ENCODE measurements at regions not wholly inside any gene's neighbourhood (a gene's known extent, or its start where the extent isn't known, plus 50 kb on each side); places are given as distances from the start of the nearest gene placed in this dataset.

DNA sequence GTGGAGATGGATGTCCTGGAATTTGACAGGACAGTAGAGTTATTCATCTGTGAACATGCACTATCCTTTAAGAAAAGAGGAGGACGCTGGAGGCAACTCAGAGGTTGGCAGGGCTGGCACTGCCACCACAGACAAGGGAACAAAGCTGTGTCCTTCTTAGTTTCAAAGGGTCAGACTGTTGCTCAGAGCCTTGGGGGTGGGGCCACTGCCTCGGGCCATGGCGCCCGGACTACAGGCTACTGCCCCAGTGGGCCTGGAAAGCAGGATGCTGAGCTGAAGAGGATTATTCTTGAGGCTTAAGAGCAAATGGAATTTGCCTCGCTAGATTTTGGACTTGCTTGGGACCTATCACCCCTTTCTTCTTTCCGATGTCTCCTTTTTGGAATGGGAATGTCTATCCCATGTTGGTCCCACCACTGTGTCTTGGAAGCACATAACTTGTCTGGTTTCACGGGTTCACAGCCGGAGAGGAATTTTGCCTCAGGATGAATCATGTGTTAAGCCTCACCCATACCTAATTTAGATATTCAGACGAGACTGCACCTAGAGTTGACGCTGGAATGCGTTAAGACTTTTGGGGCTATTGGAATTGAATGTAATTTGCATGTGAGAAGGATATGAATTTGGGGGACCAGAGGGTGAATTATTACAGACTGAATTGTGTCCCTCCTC lies 114.8 kb upstream of the RFLNA start:
- no peak overlapping the region for H3K4me3 Mint-ChIP-seq
- Histone ChIP-seq H2BK12ac (ENCODE audit: insufficient read length, low read depth, low read length) (no peak overlapping the region), H3T11ph (ENCODE audit: low read length) (no peak overlapping the region), H2BK5ac (ENCODE audit: insufficient read length, low read length) (no peak overlapping the region), H3K4me1 (ENCODE audit: insufficient read depth, low read length) (peaks cover 5% of the 10 kb centered on the region; the same call in 1 of the 2 replicates), H4K5ac (ENCODE audit: insufficient read length, low read depth, low read length) (no peak overlapping the region), H3K79me2 (ENCODE audit: insufficient read depth, low read length) (no peaks in the 10 kb centered on the region), H3K18ac (ENCODE audit: insufficient read length, low read depth, low read length) (no peak overlapping the region), H3K27me3 (ENCODE audit: insufficient read depth, low read length) (no peaks in the 10 kb centered on the region), H2BK120ac (ENCODE audit: low read depth, low read length, poor library complexity, severe bottlenecking) (no peak overlapping the region), H3K56ac (ENCODE audit: insufficient read length, low read depth, low read length) (no peak overlapping the region), H3K14ac (ENCODE audit: insufficient read depth, low read length) (no peak overlapping the region), H3K9me3 (ENCODE audit: control insufficient read depth, low read depth, low read length) (no peaks in the 10 kb centered on the region), H3K23ac (ENCODE audit: insufficient read length, low read depth, low read length) (no peak overlapping the region), H4K20me1 (ENCODE audit: control insufficient read depth, insufficient read depth, insufficient read length) (no peaks in the 10 kb centered on the region), H2AK5ac (ENCODE audit: insufficient read length, low read length) (no peak overlapping the region), H3K4me2 (ENCODE audit: insufficient read depth, insufficient read length, low read length) (no peak overlapping the region), H3K27ac (ENCODE audit: insufficient read length, low read depth, low read length) (no peak overlapping the region), H2AFZ (ENCODE audit: low read length) (no peak overlapping the region), H3K23me2 (ENCODE audit: insufficient read length, low read depth, low read length, poor library complexity, severe bottlenecking) (no peaks in the 10 kb centered on the region), H4K8ac (replicated peaks; ENCODE audit: insufficient read length, low read depth, low read length) (no peak overlapping the region), H2BK15ac (ENCODE audit: low read depth, low read length) (no peak overlapping the region), H3K9ac (ENCODE audit: extremely low read depth, insufficient read length, low read length) (no peak overlapping the region), H3K4ac (ENCODE audit: low read depth, low read length) (no peak overlapping the region), H4K91ac (ENCODE audit: insufficient read length, low read depth, low read length) (no peak overlapping the region), H3K79me1 (ENCODE audit: insufficient read depth, low read depth, low read length, poor library complexity, severe bottlenecking) (no peaks in the 10 kb centered on the region), H2BK20ac (ENCODE audit: low read depth, low read length, poor library complexity, severe bottlenecking) (no peak overlapping the region)
- TF ChIP-seq, protein P1, sequence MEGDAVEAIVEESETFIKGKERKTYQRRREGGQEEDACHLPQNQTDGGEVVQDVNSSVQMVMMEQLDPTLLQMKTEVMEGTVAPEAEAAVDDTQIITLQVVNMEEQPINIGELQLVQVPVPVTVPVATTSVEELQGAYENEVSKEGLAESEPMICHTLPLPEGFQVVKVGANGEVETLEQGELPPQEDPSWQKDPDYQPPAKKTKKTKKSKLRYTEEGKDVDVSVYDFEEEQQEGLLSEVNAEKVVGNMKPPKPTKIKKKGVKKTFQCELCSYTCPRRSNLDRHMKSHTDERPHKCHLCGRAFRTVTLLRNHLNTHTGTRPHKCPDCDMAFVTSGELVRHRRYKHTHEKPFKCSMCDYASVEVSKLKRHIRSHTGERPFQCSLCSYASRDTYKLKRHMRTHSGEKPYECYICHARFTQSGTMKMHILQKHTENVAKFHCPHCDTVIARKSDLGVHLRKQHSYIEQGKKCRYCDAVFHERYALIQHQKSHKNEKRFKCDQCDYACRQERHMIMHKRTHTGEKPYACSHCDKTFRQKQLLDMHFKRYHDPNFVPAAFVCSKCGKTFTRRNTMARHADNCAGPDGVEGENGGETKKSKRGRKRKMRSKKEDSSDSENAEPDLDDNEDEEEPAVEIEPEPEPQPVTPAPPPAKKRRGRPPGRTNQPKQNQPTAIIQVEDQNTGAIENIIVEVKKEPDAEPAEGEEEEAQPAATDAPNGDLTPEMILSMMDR (conservative IDR thresholded peaks at IDR 0.05), result no peak
- DNase-seq, result no peak
- H3K4me1 Mint-ChIP-seq, result peaks cover 25 to 27% of the 10 kb centered on the region in 2 experiments
- peaks cover 0 to 1% (median 0%) of the 10 kb centered on the region in 3 experiments; a peak in 1 of 7 replicates for H3K36me3 Mint-ChIP-seq (ENCODE audit: insufficient read depth in 1 of 3, low read depth in 3 of 3)
- H3K9me3 Mint-ChIP-seq, result peaks cover 0 to 2% of the 10 kb centered on the region in 2 experiments; a peak in 3 of 5 replicates
- no CpG with 5 or more reads among the region's 11 CpGs for WGBS (ENCODE audit: extremely low coverage, insufficient read length, low lambda C conversion rate)
- H3K27ac Mint-ChIP-seq, result no peak overlapping the region
- peaks cover 4% of the 10 kb centered on the region for H3K27me3 Mint-ChIP-seq (ENCODE audit: low read depth)

Data from H9 (cell line).